SK-N-SH treated with all-trans-retinoic acid at 6 μM for 48 hours (cell line): ENCODE measurements at regions not wholly inside any gene's neighbourhood (a gene's known extent, or its start where the extent isn't known, plus 50 kb on each side); places are given as distances from the start of the nearest gene placed in this dataset.

ENCODE experiments used
- ATAC-seq: fragments of 200-7000 bp; cut with Tn5 transposase; 3 replicates; pipeline ENCODE4 v1.9.1; 2020; ENCODE audit warnings: mild to moderate bottlenecking, moderate library complexity
- ARNTL ChIP-seq: fragments of 450-650 bp; formaldehyde crosslinking; IDR thresholded peaks from 2 replicates; pipeline ENCODE4 v1.5.0; 2020; ENCODE audit warnings: low read depth, mild to moderate bottlenecking, moderate library complexity, borderline replicate concordance
- CREB5 ChIP-seq: fragments of 250-450 bp; sonication (Bioruptor Pico); IDR thresholded peaks from 2 replicates; pipeline ENCODE4 v1.5.1; 2020; ENCODE audit warnings: low read depth, mild to moderate bottlenecking, moderate library complexity
- CSDC2 ChIP-seq: fragments of 250-450 bp; sonication (Bioruptor Pico); IDR thresholded peaks from 2 replicates; pipeline ENCODE4 v1.5.0; 2020; ENCODE audit warnings: mild to moderate bottlenecking, moderate library complexity
- CSRNP3 ChIP-seq: fragments of 250-450 bp; sonication (Bioruptor Pico); IDR thresholded peaks from 2 replicates; pipeline ENCODE4 v1.5.1; 2021; ENCODE audit warnings: mild to moderate bottlenecking, moderate library complexity
- ESRRG ChIP-seq: fragments of 250-450 bp; sonication (Bioruptor Pico); IDR thresholded peaks from 2 replicates; pipeline ENCODE4 v1.6.1; 2021; ENCODE audit warnings: mild to moderate bottlenecking
- GLIS3 ChIP-seq: fragments of 250-450 bp; sonication (Bioruptor Pico); IDR thresholded peaks from 2 replicates; pipeline ENCODE4 v1.5.0; 2020; ENCODE audit warnings: mild to moderate bottlenecking, moderate library complexity
- ISL1 ChIP-seq: fragments of 250-450 bp; sonication (Bioruptor Pico); IDR thresholded peaks from 2 replicates; pipeline ENCODE4 v2.1.2; 2022; ENCODE audit warnings: mild to moderate bottlenecking, moderate library complexity
- OSR1 ChIP-seq: fragments of 250-450 bp; sonication (Bioruptor Pico); IDR thresholded peaks from 2 replicates; pipeline ENCODE4 v1.8.0; 2022; ENCODE audit warnings: moderate library complexity, mild to moderate bottlenecking, inconsistent platforms
- PATZ1 ChIP-seq: fragments of 250-450 bp; sonication (Bioruptor Pico); IDR thresholded peaks from 2 replicates; pipeline ENCODE4 v1.8.0; 2020; ENCODE audit warnings: mild to moderate bottlenecking, moderate library complexity, borderline replicate concordance
- POU6F1 ChIP-seq: fragments of 250-450 bp; sonication (Bioruptor Pico); IDR thresholded peaks from 2 replicates; pipeline ENCODE4 v1.8.0; 2021; ENCODE audit warnings: low read depth, mild to moderate bottlenecking, moderate library complexity, borderline replicate concordance
- RARB ChIP-seq: fragments of 250-450 bp; sonication (Bioruptor Pico); IDR thresholded peaks from 2 replicates; pipeline ENCODE4 v1.8.0; 2021; ENCODE audit warnings: mild to moderate bottlenecking, moderate library complexity
- SNAI2 ChIP-seq: fragments of 250-450 bp; sonication (Bioruptor Pico); IDR thresholded peaks from 2 replicates; pipeline ENCODE4 v1.5.0; 2020; ENCODE audit warnings: mild to moderate bottlenecking, moderate library complexity
- TCF4 ChIP-seq: fragments of 250-450 bp; sonication (Bioruptor Pico); IDR thresholded peaks from 2 replicates; pipeline ENCODE4 v1.8.0; 2021; ENCODE audit warnings: mild to moderate bottlenecking, moderate library complexity, borderline replicate concordance
- TOX ChIP-seq: fragments of 250-450 bp; sonication (Bioruptor Pico); IDR thresholded peaks from 2 replicates; pipeline ENCODE4 v1.8.0; 2021; ENCODE audit warnings: mild to moderate bottlenecking, moderate library complexity, borderline replicate concordance
- TSHZ2 ChIP-seq: fragments of 250-450 bp; sonication (Bioruptor Pico); IDR thresholded peaks from 2 replicates; pipeline ENCODE4 v1.5.0; 2020; ENCODE audit warnings: mild to moderate bottlenecking, moderate library complexity
- ZC3H10 ChIP-seq: fragments of 250-450 bp; sonication (Bioruptor Pico); IDR thresholded peaks from 2 replicates; pipeline ENCODE4 v1.5.1; 2021; ENCODE audit warnings: mild to moderate bottlenecking, moderate library complexity
- ZFP30 ChIP-seq: fragments of 450-650 bp; formaldehyde crosslinking; IDR thresholded peaks from 2 replicates; pipeline ENCODE4 v1.5.0; 2022; ENCODE audit warnings: mild to moderate bottlenecking, moderate library complexity
- ZNF8 ChIP-seq: fragments of 450-650 bp; formaldehyde crosslinking; IDR thresholded peaks from 2 replicates; pipeline ENCODE4 v1.5.0; 2020; ENCODE audit warnings: mild to moderate bottlenecking, moderate library complexity

- no peak for TF ChIP-seq GLIS3 (CRISPR knock-in tag)
- no peak for TF ChIP-seq OSR1 (CRISPR knock-in tag)
- no peak for TF ChIP-seq CSRNP3 (CRISPR knock-in tag)
- TF ChIP-seq ARNTL (CRISPR knock-in tag) = no peak
- TF ChIP-seq ISL1 (CRISPR knock-in tag) = no peak
- no peak for TF ChIP-seq ESRRG
- TF ChIP-seq TOX (CRISPR knock-in tag) = no peak
- no peak for TF ChIP-seq ZC3H10
- no peak for ATAC-seq
Observed at GRCh38 chr15:38012894-38013293, 78.5 kb downstream of the TMCO5A start.

GRCh38 chr15:38017721-38018120, 83.3 kb downstream of the TMCO5A start:
- ATAC-seq = no peak
- no peak for TF ChIP-seq POU6F1 (CRISPR knock-in tag)
- TF ChIP-seq ARNTL (CRISPR knock-in tag) = no peak
- no peak for TF ChIP-seq TSHZ2 (CRISPR knock-in tag)
- TF ChIP-seq TCF4 (CRISPR knock-in tag) = no peak
- no peak for TF ChIP-seq ESRRG
- TF ChIP-seq, all 23 proteins: peak for 0

- no peak for ATAC-seq
- TF ChIP-seq CREB5 (CRISPR knock-in tag) = no peak
- TF ChIP-seq CSRNP3 (CRISPR knock-in tag) = no peak
- TF ChIP-seq TOX (CRISPR knock-in tag) = no peak
- TF ChIP-seq PATZ1 = no peak
Observed at GRCh38 chr15:38019066-38019465, 84.6 kb downstream of the TMCO5A start.

GRCh38 chr15:38021259-38021658, 86.8 kb downstream of the TMCO5A start:
- ATAC-seq = no peak
- no peak for TF ChIP-seq POU6F1 (CRISPR knock-in tag)
- no peak for TF ChIP-seq TCF4 (CRISPR knock-in tag)
- no peak for TF ChIP-seq ISL1 (CRISPR knock-in tag)
- no peak for TF ChIP-seq CSRNP3 (CRISPR knock-in tag)
- TF ChIP-seq SNAI2 (CRISPR knock-in tag) = no peak
- no peak for TF ChIP-seq ZNF8 (CRISPR knock-in tag)
- TF ChIP-seq TOX (CRISPR knock-in tag) = no peak
- no peak for TF ChIP-seq ZFP30
- TF ChIP-seq RARB (CRISPR knock-in tag) = no peak
- TF ChIP-seq PATZ1 = no peak
- TF ChIP-seq GLIS3 (CRISPR knock-in tag) = no peak
- TF ChIP-seq ZC3H10 = no peak
- TF ChIP-seq ESRRG = no peak
- no peak for TF ChIP-seq CSDC2
